ENCODE measurements at regions not wholly inside any gene's neighbourhood (a gene's known extent, or its start where the extent isn't known, plus 50 kb on each side); places are given as distances from the start of the nearest gene placed in this dataset.
"Not testable (repeated sequence)": the region's sequence is repeated elsewhere in the genome, so short reads cannot be mapped to it uniquely, and the experiment has no call there.

DNA sequence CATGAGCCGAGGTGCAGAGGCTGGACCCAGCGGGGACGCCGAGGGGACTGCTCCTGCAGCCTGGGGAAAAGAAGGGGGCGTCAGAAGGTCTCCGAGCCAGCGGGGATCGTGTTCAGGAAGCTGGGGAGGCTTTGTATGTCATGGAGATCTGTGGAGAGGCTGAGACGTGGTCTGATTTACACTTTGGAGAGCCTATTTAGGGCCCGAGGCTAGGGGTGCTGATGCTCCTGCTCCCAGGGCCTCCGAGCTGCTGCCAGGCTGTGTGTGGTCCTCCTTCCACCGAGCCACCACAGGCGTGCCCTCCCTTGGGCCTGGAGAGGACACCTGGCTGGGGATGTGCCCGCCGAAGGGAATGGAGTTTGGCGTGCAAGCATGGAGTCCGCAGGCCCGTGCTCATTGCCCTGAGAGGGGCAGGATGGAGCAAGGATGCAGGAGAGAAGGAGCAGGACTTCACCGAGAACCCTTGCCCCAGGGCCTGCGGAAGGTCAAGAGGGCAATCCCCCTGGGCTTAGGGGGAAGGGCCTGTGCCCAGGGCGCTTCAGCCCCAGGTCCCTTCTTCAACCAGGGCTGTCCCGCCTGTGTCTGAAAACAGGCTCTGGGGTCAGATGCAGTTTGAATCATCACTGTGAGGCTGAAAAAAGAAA is 252.5 kb downstream of the VAPA start:
- H3K27ac ChIP-seq, result no peak overlapping the region
- TF ChIP-seq, protein P1, sequence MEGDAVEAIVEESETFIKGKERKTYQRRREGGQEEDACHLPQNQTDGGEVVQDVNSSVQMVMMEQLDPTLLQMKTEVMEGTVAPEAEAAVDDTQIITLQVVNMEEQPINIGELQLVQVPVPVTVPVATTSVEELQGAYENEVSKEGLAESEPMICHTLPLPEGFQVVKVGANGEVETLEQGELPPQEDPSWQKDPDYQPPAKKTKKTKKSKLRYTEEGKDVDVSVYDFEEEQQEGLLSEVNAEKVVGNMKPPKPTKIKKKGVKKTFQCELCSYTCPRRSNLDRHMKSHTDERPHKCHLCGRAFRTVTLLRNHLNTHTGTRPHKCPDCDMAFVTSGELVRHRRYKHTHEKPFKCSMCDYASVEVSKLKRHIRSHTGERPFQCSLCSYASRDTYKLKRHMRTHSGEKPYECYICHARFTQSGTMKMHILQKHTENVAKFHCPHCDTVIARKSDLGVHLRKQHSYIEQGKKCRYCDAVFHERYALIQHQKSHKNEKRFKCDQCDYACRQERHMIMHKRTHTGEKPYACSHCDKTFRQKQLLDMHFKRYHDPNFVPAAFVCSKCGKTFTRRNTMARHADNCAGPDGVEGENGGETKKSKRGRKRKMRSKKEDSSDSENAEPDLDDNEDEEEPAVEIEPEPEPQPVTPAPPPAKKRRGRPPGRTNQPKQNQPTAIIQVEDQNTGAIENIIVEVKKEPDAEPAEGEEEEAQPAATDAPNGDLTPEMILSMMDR (conservative IDR thresholded peaks at IDR 0.05), result no peak
- no peak for TF ChIP-seq ZFX (IDR thresholded peaks at IDR 0.05)

DNA sequence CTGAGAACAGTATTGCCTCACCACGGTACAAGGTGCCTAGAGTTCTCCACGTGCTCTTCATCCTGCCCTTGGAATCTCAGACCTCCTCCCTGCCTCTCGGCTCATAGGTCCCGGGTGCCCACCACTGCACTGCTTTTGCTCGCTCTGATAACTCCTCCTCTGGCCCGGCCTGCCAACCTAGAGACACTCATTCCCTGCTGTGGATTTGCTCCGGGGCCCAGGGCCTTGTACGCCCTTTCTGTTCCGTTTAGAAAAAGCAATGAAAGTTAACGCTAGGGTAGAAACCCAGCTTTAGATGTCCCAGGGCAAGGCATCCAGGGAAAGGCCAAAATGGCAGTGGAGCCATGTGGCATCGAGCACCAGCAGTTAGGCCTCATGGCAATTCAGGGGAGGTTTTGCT is 253.9 kb downstream of the VAPA start:
- H3K27ac ChIP-seq, result no peak overlapping the region
- TF ChIP-seq, protein P1 (conservative IDR thresholded peaks at IDR 0.05), result no peak
- no peak for TF ChIP-seq ZFX (IDR thresholded peaks at IDR 0.05)

DNA sequence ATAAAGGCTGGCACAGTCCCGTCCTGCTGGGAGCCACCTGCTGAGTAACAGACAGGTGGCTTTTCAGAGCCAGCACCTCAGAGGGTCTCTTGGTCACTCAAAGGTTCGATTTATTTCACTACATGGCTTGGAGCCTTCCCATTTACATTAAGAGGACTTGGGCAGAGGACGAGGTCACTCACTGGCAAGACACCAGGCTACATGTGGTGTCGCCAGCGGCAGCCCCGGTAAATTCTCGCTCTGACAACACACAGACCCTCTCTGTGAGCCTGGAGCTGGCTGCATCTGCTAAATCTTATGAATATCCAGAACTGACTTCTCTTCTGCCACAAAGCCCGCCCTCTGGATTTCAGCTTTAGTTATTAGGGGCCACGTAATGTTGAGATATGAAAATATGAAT is 254.7 kb downstream of the VAPA start:
- TF ChIP-seq ZFX (IDR thresholded peaks at IDR 0.05), result no peak
- TF ChIP-seq, protein P1 (conservative IDR thresholded peaks at IDR 0.05), result no peak

DNA sequence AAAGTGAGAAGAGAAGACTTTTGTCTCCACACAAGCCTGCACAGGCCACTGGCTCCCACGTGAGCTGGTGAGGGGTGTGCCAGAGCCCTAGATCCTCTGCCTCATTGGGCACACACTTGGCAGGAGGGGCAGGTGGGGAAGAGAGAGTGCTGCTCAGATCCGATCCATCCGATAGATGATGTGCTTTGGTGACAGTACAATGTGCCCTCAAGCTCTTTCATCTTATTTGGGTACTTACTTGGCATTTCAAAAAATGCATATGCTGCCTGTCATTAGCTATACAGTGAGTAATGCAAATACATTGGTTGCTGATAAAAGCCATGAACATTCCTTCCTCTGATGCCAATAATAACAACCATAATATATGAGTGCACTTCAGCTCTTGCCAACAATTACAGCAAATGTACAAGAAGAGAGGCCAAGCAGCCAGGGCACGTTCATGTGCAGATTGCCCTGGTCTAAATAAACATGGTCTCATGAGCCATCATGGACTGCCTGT is 255.3 kb downstream of the VAPA start:
- no peak overlapping the region for H3K27ac ChIP-seq
- TF ChIP-seq, protein P1 (conservative IDR thresholded peaks at IDR 0.05), result no peak
- no peak for TF ChIP-seq ZFX (IDR thresholded peaks at IDR 0.05)

More for the DNA sequence above, 254.7 kb downstream of the VAPA start:
- no peak overlapping the region for H3K27ac ChIP-seq

DNA sequence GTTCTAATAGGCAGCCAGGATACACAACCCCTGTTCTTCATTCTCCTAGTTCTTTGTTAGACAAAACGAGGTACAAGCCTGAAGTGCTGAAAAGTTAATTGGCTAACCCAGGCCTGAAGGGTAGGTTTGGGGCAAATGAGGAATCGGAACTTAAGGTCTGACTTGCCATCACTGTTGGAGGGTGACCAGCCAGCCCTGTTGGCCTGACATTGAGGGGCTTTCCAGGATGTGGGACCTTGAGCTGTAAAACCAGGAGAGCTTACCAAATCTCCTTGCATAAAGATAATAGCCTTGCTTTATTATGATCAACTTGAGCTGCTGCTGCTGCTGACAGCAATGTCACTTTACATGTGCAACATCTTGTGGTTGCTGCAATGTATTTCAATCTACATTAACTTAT is 256.0 kb downstream of the VAPA start:
- no peak overlapping the region for H3K27ac ChIP-seq
- no peak for TF ChIP-seq ZFX (IDR thresholded peaks at IDR 0.05)
- TF ChIP-seq, protein P1 (conservative IDR thresholded peaks at IDR 0.05), result no peak

DNA sequence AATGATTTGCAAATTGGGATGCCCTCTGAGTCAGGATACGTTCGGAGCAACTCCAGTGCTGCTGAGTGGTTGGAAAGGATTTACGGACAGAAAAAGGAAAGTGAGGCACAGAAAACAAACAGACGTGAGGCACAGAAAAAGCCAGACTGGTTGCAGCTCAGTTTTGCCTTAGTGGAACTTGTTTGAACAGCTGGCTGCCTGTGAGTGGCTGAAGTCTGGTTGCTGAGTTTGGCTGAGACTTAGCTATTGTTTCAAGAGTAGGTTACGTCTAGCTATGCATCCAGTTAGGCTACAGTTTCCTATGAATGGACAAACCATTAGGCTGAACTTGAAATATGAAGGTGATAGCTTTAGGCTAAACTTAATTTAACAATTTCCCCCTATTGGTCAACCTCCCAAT is 256.6 kb downstream of the VAPA start:
- TF ChIP-seq ZFX (IDR thresholded peaks at IDR 0.05), result no peak
- TF ChIP-seq, protein P1 (conservative IDR thresholded peaks at IDR 0.05), result no peak
- H3K27ac ChIP-seq, result no peak overlapping the region

DNA sequence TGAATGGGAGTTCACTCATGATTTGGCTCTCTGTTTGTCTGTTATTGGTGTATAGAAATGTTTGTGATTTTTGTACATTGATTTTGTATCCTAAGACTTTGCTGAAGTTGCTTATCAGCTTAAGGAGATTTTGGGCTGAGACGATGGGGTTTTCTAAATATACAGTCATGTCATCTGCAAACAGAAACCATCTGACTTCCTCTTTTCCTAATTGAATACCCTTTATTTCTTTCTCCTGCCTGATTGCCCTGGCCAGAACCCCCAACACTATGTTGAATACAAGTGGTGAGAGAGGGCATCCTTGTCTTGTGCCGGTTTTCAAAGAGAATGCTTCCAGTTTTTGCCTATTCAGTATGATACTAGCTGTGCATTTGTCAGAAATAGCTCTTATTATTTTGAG is 261.5 kb downstream of the VAPA start:
- H3K27ac ChIP-seq, result not testable (repeated sequence)

DNA sequence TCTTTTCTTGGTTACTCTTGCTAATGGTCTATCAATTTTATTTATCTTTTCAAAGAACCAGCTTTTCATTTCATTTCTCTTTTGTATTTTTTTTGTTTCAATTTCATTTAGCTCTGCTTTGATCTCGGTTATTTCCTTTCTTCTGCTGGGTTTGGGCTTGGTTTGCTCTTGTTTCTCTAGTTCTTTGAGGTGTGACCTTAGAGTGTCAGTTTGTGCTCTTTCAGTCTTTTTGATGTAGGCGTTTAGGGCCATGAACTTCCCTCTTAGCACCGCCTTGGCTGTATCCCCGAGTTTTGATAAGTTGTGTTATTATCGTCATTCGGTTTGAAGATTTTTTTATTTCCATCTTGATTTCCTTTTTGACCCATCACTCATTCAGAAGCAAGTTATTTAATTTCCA is 265.5 kb downstream of the VAPA start:
- not testable (repeated sequence) for H3K27ac ChIP-seq
